C4-2B (cell line): ENCODE measurements at regions not wholly inside any gene's neighbourhood (a gene's known extent, or its start where the extent isn't known, plus 50 kb on each side); places are given as distances from the start of the nearest gene placed in this dataset.

Experiments used
- ZFX ChIP-seq: fragments of 450-650 bp; IDR thresholded peaks from 2 replicates; pipeline ENCODE4 v1.6.1; 2017
- TF ChIP-seq, protein P1 (sequence below): fragments of 450-650 bp; conservative IDR thresholded peaks from 2 replicates; pipeline ENCODE4 v1.5.1; 2017; ENCODE audit warnings: mild to moderate bottlenecking

DNA sequence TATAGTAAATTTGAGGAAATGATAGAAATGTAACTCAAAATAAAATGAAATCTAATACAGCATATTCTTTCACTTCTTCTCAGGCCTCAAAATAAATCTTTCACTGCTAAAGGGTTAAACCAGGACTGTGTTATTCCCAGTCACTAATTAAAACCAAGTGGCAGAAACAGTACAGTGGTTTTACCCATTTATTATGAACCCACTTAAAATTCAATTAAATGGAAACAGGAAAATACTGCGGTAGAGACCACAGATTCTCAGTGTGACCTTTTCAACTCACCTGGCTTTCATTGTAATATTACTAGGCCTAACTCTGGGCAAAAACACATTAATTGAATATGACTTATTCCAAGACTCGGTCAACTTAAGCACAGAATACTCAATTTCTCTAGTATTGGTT lies 176.5 kb upstream of the DKK2 start:
- TF ChIP-seq, protein P1, sequence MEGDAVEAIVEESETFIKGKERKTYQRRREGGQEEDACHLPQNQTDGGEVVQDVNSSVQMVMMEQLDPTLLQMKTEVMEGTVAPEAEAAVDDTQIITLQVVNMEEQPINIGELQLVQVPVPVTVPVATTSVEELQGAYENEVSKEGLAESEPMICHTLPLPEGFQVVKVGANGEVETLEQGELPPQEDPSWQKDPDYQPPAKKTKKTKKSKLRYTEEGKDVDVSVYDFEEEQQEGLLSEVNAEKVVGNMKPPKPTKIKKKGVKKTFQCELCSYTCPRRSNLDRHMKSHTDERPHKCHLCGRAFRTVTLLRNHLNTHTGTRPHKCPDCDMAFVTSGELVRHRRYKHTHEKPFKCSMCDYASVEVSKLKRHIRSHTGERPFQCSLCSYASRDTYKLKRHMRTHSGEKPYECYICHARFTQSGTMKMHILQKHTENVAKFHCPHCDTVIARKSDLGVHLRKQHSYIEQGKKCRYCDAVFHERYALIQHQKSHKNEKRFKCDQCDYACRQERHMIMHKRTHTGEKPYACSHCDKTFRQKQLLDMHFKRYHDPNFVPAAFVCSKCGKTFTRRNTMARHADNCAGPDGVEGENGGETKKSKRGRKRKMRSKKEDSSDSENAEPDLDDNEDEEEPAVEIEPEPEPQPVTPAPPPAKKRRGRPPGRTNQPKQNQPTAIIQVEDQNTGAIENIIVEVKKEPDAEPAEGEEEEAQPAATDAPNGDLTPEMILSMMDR, result no peak
- TF ChIP-seq ZFX, result no peak
